B cell (primary cell): ENCODE measurements at regions not wholly inside any gene's neighbourhood (a gene's known extent, or its start where the extent isn't known, plus 50 kb on each side); places are given as distances from the start of the nearest gene placed in this dataset.

Source experiments
- ATAC-seq: fragments of 200-7000 bp; cut with Tn5 transposase; one replicate; pipeline ENCODE4 v1.10.0; 2021; ENCODE audit warnings: low read depth, mild to moderate bottlenecking, moderate number of reproducible peaks, moderate library complexity
- CTCF ChIA-PET: fragments of 350-600 bp; sonication (Branson Sonifier 250); formaldehyde crosslinking; loops from one replicate; lab custom pipeline; 2021; ENCODE audit warnings: antibody characterized with exemption, inconsistent platforms; lab: Charles Lee
- POLR2A ChIA-PET: fragments of 350-600 bp; sonication (Branson Sonifier 250); formaldehyde crosslinking; loops from one replicate; lab custom pipeline; 2021; ENCODE audit warnings: antibody characterized with exemption; lab: Charles Lee
- DNase-seq: peaks from one replicate; pipeline ENCODE4 v3.0.0; 2013
- H2AFZ ChIP-seq: 2 replicates; pipeline ENCODE4 v1.6.1; 2012; ENCODE audit warnings: mild to moderate bottlenecking, low read depth, low read length; ENCODE audit not compliant: insufficient read depth, poor library complexity, severe bottlenecking
- H3K27ac ChIP-seq, 2 donors: 1 replicate in 1 of 2; 2 replicates in 1 of 2; pipeline ENCODE4 v1.5.1; 2012 to 2013; ENCODE audit warnings: low read length in 2 of 2, mild to moderate bottlenecking in 2 of 2, moderate library complexity in 1 of 2
- H3K27me3 ChIP-seq, 4 experiments: fragments of 200-600 bp in 1 of 4; sonication (generic) in 1 of 4; replicated peaks in 1 of 4; 1 replicate in 2 of 4; 2 replicates in 2 of 4; pipeline versions ENCODE4 v1.6.1 to v1.7.0; 2013 to 2016; ENCODE audit warnings: low read length in 3 of 4, mild to moderate bottlenecking in 2 of 4, mixed read lengths in 1 of 4, moderate library complexity in 1 of 4; ENCODE audit not compliant: insufficient read depth in 4 of 4, control insufficient read depth in 3 of 4; ENCODE audit errors: control extremely low read depth in 1 of 4
- H3K36me3 ChIP-seq, 2 experiments: replicated peaks in 1 of 2; 1 replicate in 1 of 2; 2 replicates in 1 of 2; pipeline versions ENCODE4 v1.6.1 to v1.7.1; 2013; ENCODE audit warnings: low read length in 1 of 2; ENCODE audit not compliant: insufficient read depth in 2 of 2, control insufficient read depth in 1 of 2; ENCODE audit errors: control extremely low read depth in 1 of 2, extremely low read depth in 1 of 2
- H3K4me1 ChIP-seq, 2 donors: fragments of 200-600 bp in 1 of 2; sonication (generic) in 1 of 2; 1 replicate in 1 of 2; 2 replicates in 1 of 2; pipeline versions ENCODE4 v1.5.1 to v1.6.1; 2013 to 2017; ENCODE audit warnings: low read length in 2 of 2; ENCODE audit not compliant: control insufficient read depth in 2 of 2, insufficient read depth in 2 of 2
- H3K4me2 ChIP-seq: replicated peaks from 2 replicates; pipeline ENCODE3; 2012; ENCODE audit warnings: mild to moderate bottlenecking, low read depth, low read length; ENCODE audit not compliant: poor library complexity, severe bottlenecking
- H3K4me3 ChIP-seq, 5 experiments: fragments of 200-600 bp in 1 of 5; sonication (generic) in 1 of 5; 1 replicate in 3 of 5; 2 replicates in 2 of 5; pipeline versions ENCODE4 v1.5.1 to v1.7.0; 2011 to 2016; ENCODE audit warnings: low read length in 4 of 5, mild to moderate bottlenecking in 4 of 5, low read depth in 2 of 5, control low read depth in 1 of 5, moderate library complexity in 1 of 5; ENCODE audit not compliant: insufficient read depth in 1 of 5; ENCODE audit errors: control extremely low read depth in 1 of 5, extremely low read depth in 1 of 5
- H3K79me2 ChIP-seq: fragments of 200-600 bp; sonication (generic); one replicate; pipeline ENCODE4 v1.6.0; 2016; ENCODE audit warnings: low read length; ENCODE audit not compliant: control insufficient read depth, insufficient read depth
- H3K9ac ChIP-seq: fragments of 200-600 bp; sonication (generic); 2 replicates; pipeline ENCODE4 v1.6.1; 2017; ENCODE audit warnings: mild to moderate bottlenecking, low read length, moderate library complexity
- H3K9me3 ChIP-seq, 3 donors: one replicate each; pipeline versions ENCODE4 v1.6.1 to v1.7.1; 2013; ENCODE audit warnings: low read length in 2 of 3; ENCODE audit not compliant: control insufficient read depth in 2 of 3, insufficient read depth in 1 of 3; ENCODE audit errors: control extremely low read depth in 1 of 3
- H4K20me1 ChIP-seq: 2 replicates; pipeline ENCODE4 v1.6.0; 2012; ENCODE audit warnings: mild to moderate bottlenecking, low read length; ENCODE audit not compliant: insufficient read depth, control insufficient read depth, poor library complexity, severe bottlenecking
- H3K27ac Mint-ChIP-seq: one replicate; pipeline ENCODE4 v1.8.0; 2021; ENCODE audit warnings: mixed read lengths
- H3K27me3 Mint-ChIP-seq: one replicate; pipeline ENCODE4 v1.8.0; 2021; ENCODE audit warnings: mixed read lengths
- H3K4me1 Mint-ChIP-seq: one replicate; pipeline ENCODE4 v1.8.0; 2021; ENCODE audit warnings: mixed read lengths
- H3K4me3 Mint-ChIP-seq: one replicate; pipeline ENCODE4 v1.8.0; 2021; ENCODE audit warnings: mixed read lengths
- H3K9me3 Mint-ChIP-seq: one replicate; pipeline ENCODE4 v1.8.0; 2022; ENCODE audit warnings: mixed read lengths; ENCODE audit not compliant: insufficient read depth
- EZH2 ChIP-seq: IDR thresholded peaks from 2 replicates; pipeline ENCODE4 v1.6.1; 2012; ENCODE audit warnings: borderline replicate concordance, low read depth, mild to moderate bottlenecking, moderate library complexity, low read length; ENCODE audit not compliant: insufficient read depth, poor library complexity, severe bottlenecking
- WGBS: methylation state at CpG from one replicate; pipeline ENCODE4 v1.1.5; 2013; ENCODE audit warnings: missing lambda C conversion rate; ENCODE audit not compliant: insufficient coverage; 5-methylcytosine and 5-hydroxymethylcytosine counted together
- intact Hi-C: fragments of 100-400 bp; cut with micrococcal nuclease; formaldehyde crosslinking; loops from one replicate; pipeline ENCODE4 v1.10.0; 2022
- TF ChIP-seq, protein P1 (sequence below): fragments of 200-600 bp; IDR thresholded peaks from one replicate; pipeline ENCODE4 v1.8.0; 2022; ENCODE audit warnings: antibody characterized with exemption, mild to moderate bottlenecking

DNA sequence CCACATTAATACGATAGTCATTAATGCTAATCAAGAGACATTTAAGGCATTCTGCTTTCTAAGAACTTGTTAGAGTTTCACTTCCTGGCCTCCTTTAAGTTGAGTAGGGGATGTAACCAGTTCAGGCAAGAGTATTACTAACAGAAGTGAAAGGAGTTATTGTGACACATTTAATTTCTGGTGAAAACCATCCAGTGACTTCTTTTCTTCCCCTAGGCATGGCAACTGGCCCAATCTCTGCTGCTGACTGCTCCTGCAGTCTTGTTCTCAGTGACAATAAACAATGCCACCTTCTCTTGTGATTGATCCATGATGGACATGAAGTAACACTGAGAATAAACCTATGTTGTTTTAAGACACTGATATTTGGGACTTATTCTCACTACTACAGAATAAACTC lies 130.9 kb upstream of the DEFB112 start:
- intact Hi-C loops, result no loop called here
- no peak for ATAC-seq
- Mint-ChIP-seq H3K27me3 (no peaks in the 10 kb centered on the region), H3K27ac (no peak overlapping the region), H3K9me3 (peaks cover 4% of the 10 kb centered on the region), H3K4me3 (no peak overlapping the region), H3K4me1 (no peaks in the 10 kb centered on the region)
- ChIA-PET CTCF (no interaction called here), POLR2A (no interaction called here)
- H3K4me2 ChIP-seq, result no peak overlapping the region
- H2AFZ ChIP-seq, result no peak overlapping the region
- no peaks in the 10 kb centered on the region for H3K79me2 ChIP-seq
- DNase-seq, result no peak
- WGBS, result no CpG with 5 or more reads among the region's 1 CpG
- H3K4me3 ChIP-seq, result no peak overlapping the region
- H3K36me3 ChIP-seq, result no peaks in the 10 kb centered on the region
- H3K27me3 ChIP-seq, result no peaks in the 10 kb centered on the region
- H3K9ac ChIP-seq, result no peak overlapping the region
- TF ChIP-seq, protein P1, sequence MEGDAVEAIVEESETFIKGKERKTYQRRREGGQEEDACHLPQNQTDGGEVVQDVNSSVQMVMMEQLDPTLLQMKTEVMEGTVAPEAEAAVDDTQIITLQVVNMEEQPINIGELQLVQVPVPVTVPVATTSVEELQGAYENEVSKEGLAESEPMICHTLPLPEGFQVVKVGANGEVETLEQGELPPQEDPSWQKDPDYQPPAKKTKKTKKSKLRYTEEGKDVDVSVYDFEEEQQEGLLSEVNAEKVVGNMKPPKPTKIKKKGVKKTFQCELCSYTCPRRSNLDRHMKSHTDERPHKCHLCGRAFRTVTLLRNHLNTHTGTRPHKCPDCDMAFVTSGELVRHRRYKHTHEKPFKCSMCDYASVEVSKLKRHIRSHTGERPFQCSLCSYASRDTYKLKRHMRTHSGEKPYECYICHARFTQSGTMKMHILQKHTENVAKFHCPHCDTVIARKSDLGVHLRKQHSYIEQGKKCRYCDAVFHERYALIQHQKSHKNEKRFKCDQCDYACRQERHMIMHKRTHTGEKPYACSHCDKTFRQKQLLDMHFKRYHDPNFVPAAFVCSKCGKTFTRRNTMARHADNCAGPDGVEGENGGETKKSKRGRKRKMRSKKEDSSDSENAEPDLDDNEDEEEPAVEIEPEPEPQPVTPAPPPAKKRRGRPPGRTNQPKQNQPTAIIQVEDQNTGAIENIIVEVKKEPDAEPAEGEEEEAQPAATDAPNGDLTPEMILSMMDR, result no peak
- TF ChIP-seq EZH2, result no peak
- no peak overlapping the region for H3K27ac ChIP-seq
- no peaks in the 10 kb centered on the region for H4K20me1 ChIP-seq
- no peaks in the 10 kb centered on the region for H3K4me1 ChIP-seq
- no peaks in the 10 kb centered on the region for H3K9me3 ChIP-seq

DNA sequence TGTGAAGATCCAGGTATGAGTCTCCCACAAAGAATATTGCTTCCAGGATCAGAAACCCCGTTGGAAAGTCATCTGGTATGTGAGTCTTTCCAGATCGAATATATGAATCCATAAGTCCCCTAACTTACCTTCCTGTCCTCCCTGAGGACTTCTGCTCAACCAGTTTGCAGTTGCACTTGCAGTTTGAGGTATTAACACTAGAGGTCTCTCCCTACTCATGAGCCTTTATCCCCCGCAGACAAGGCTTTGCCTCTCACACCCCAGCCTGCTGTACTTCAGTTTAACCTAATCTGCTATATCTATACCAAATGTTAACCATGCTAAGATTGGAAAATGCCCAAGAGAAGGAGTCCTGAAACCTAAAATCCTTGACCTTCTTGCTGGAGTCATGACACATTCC lies 135.3 kb upstream of the DEFB112 start:
- TF ChIP-seq, protein P1, result no peak
- TF ChIP-seq EZH2, result no peak
- Histone ChIP-seq H3K27me3 (no peaks in the 10 kb centered on the region), H3K27ac (no peak overlapping the region), H3K4me3 (no peak overlapping the region), H3K9ac (no peak overlapping the region), H3K36me3 (no peaks in the 10 kb centered on the region), H3K79me2 (no peaks in the 10 kb centered on the region), H3K4me2 (no peak overlapping the region), H4K20me1 (no peaks in the 10 kb centered on the region), H3K9me3 (peaks cover 0 to 3% (median 0%) of the 10 kb centered on the region in 3 donors), H2AFZ (no peak overlapping the region), H3K4me1 (no peaks in the 10 kb centered on the region)
- WGBS, result 48% methylated on average over 2 of the region's 3 CpGs
- Mint-ChIP-seq H3K4me1 (no peaks in the 10 kb centered on the region), H3K9me3 (no peaks in the 10 kb centered on the region), H3K4me3 (no peak overlapping the region), H3K27ac (no peak overlapping the region), H3K27me3 (no peaks in the 10 kb centered on the region)
- ChIA-PET CTCF (no interaction called here), POLR2A (no interaction called here)
- ATAC-seq (no peak), DNase-seq (no peak)
- intact Hi-C loops, result no loop called here
